MM.1S (cell line): ENCODE measurements at regions not wholly inside any gene's neighbourhood (a gene's known extent, or its start where the extent isn't known, plus 50 kb on each side); places are given as distances from the start of the nearest gene placed in this dataset.

Experiments used
- DNase-seq: peaks from one replicate; pipeline ENCODE4 v3.0.0-alpha.2; 2015
- H2AFZ ChIP-seq: fragments of 300-600 bp; sonication (generic); 2 replicates; pipeline ENCODE4 v1.6.0; 2016; ENCODE audit warnings: antibody characterized with exemption, low read length
- H3F3A ChIP-seq: fragments of 300-600 bp; sonication (generic); 2 replicates; pipeline ENCODE4 v1.6.1; 2016; ENCODE audit warnings: mild to moderate bottlenecking, antibody characterized with exemption, low read length, moderate library complexity, mixed read lengths; ENCODE audit not compliant: insufficient read depth
- H3K27ac ChIP-seq: fragments of 300-600 bp; sonication (generic); 2 replicates; pipeline ENCODE4 v1.5.1; 2016; ENCODE audit warnings: mild to moderate bottlenecking, low read length
- H3K27me3 ChIP-seq: fragments of 300-600 bp; sonication (generic); replicated peaks from 2 replicates; pipeline ENCODE4 v1.6.0; 2016; ENCODE audit warnings: low read length; ENCODE audit not compliant: insufficient read depth
- H3K36me3 ChIP-seq: fragments of 300-600 bp; sonication (generic); replicated peaks from 2 replicates; pipeline ENCODE4 v1.6.1; 2016; ENCODE audit warnings: mild to moderate bottlenecking, low read length, mixed read lengths; ENCODE audit not compliant: insufficient read depth
- H3K4me1 ChIP-seq: fragments of 300-600 bp; sonication (generic); 2 replicates; pipeline ENCODE4 v1.6.1; 2016; ENCODE audit warnings: low read length, mixed read lengths
- H3K4me2 ChIP-seq: fragments of 300-600 bp; sonication (generic); 2 replicates; pipeline ENCODE4 v1.6.0; 2016; ENCODE audit warnings: low read depth, low read length
- H3K4me3 ChIP-seq: fragments of 300-600 bp; sonication (generic); 2 replicates; pipeline ENCODE4 v1.5.1; 2016; ENCODE audit warnings: low read length, mixed read lengths
- H3K79me2 ChIP-seq: fragments of 300-600 bp; sonication (generic); 2 replicates; pipeline ENCODE4 v1.6.1; 2016; ENCODE audit warnings: mixed run types, low read length, mixed read lengths
- H3K9ac ChIP-seq: fragments of 300-600 bp; sonication (generic); 2 replicates; pipeline ENCODE4 v1.6.1; 2016; ENCODE audit warnings: low read length, mixed read lengths
- H3K9me2 ChIP-seq: fragments of 300-600 bp; sonication (generic); replicated peaks from 2 replicates; pipeline ENCODE4 v1.6.1; 2016; ENCODE audit warnings: mild to moderate bottlenecking, low read length, mixed read lengths; ENCODE audit not compliant: insufficient read depth
- H3K9me3 ChIP-seq: fragments of 300-600 bp; sonication (generic); replicated peaks from 2 replicates; pipeline ENCODE4 v1.6.1; 2016; ENCODE audit warnings: mild to moderate bottlenecking, low read length, mixed read lengths; ENCODE audit not compliant: insufficient read depth
- H4K20me1 ChIP-seq: fragments of 300-600 bp; sonication (generic); 2 replicates; pipeline ENCODE4 v1.6.1; 2016; ENCODE audit warnings: mild to moderate bottlenecking, low read length, moderate library complexity, mixed read lengths; ENCODE audit not compliant: insufficient read depth
- CTCF ChIP-seq: fragments of 300-600 bp; sonication (generic); IDR thresholded peaks from 2 replicates; pipeline ENCODE4 v1.5.1; 2016; ENCODE audit warnings: antibody characterized with exemption, low read length, mixed read lengths
- EZH2 ChIP-seq: fragments of 300-600 bp; sonication (generic); optimal IDR thresholded peaks from 2 replicates; pipeline ENCODE3; 2017; ENCODE audit warnings: low read depth, mild to moderate bottlenecking, antibody characterized with exemption, low read length, mixed read lengths
- EZH2phosphoT487 ChIP-seq: fragments of 300-600 bp; sonication (generic); IDR thresholded peaks from 2 replicates; pipeline ENCODE4 v1.6.1; 2018; ENCODE audit warnings: antibody characterized with exemption, low read length

- Histone ChIP-seq H3K4me2 (no peak overlapping the region), H3K27ac (no peak overlapping the region), H3K27me3 (no peaks in the 10 kb centered on the region), H3K9me3 (no peaks in the 10 kb centered on the region), H2AFZ (no peak overlapping the region), H3K79me2 (no peaks in the 10 kb centered on the region), H3K4me3 (no peak overlapping the region), H3K4me1 (no peaks in the 10 kb centered on the region), H3K9me2 (no peaks in the 10 kb centered on the region), H4K20me1 (no peaks in the 10 kb centered on the region), H3K9ac (no peak overlapping the region), H3K36me3 (no peaks in the 10 kb centered on the region), H3F3A (no peaks in the 10 kb centered on the region)
- TF ChIP-seq EZH2 (no peak), EZH2phosphoT487 (no peak), CTCF (no peak)
- DNase-seq = no peak
Observed at GRCh38 chr2:156064540-156064939, 268.0 kb downstream of the NR4A2 start.

- Histone ChIP-seq H3K9me2 (no peaks in the 10 kb centered on the region), H3K79me2 (no peaks in the 10 kb centered on the region), H3K27me3 (no peaks in the 10 kb centered on the region), H3K36me3 (no peaks in the 10 kb centered on the region), H3K27ac (no peak overlapping the region), H3K9me3 (no peaks in the 10 kb centered on the region), H4K20me1 (no peaks in the 10 kb centered on the region), H3K4me2 (no peak overlapping the region), H3K4me3 (no peak overlapping the region), H3K4me1 (no peaks in the 10 kb centered on the region), H3F3A (no peaks in the 10 kb centered on the region), H2AFZ (no peak overlapping the region), H3K9ac (no peak overlapping the region)
- no peak for TF ChIP-seq EZH2
- no peak for TF ChIP-seq EZH2phosphoT487
- TF ChIP-seq CTCF = no peak
- DNase-seq = no peak
Observed at GRCh38 chr2:156057647-156058046, 274.9 kb downstream of the NR4A2 start.

GRCh38 chr2:156054983-156055382, 277.5 kb downstream of the NR4A2 start:
- no peaks in the 10 kb centered on the region for H4K20me1 ChIP-seq
- no peak for DNase-seq
- H3K9ac ChIP-seq = no peak overlapping the region
- H3K9me3 ChIP-seq = no peaks in the 10 kb centered on the region
- no peaks in the 10 kb centered on the region for H3F3A ChIP-seq
- no peaks in the 10 kb centered on the region for H3K9me2 ChIP-seq
- H3K79me2 ChIP-seq = no peaks in the 10 kb centered on the region
- H3K4me1 ChIP-seq = no peaks in the 10 kb centered on the region
- H3K4me2 ChIP-seq = no peak overlapping the region
- no peak overlapping the region for H2AFZ ChIP-seq
- H3K27ac ChIP-seq = no peak overlapping the region
- no peaks in the 10 kb centered on the region for H3K36me3 ChIP-seq
- TF ChIP-seq EZH2 (no peak), EZH2phosphoT487 (no peak), CTCF (no peak)
- H3K27me3 ChIP-seq = no peaks in the 10 kb centered on the region
- H3K4me3 ChIP-seq = no peak overlapping the region
